ENCODE measurements at regions not wholly inside any gene's neighbourhood (a gene's known extent, or its start where the extent isn't known, plus 50 kb on each side); places are given as distances from the start of the nearest gene placed in this dataset.
"Not testable (repeated sequence)": the region's sequence is repeated elsewhere in the genome, so short reads cannot be mapped to it uniquely, and the experiment has no call there.

- DNase-seq: no peak
These were observed 399.8 kb downstream of the ADCYAP1 start for GRCh38 chr18:1304392-1304992.

GRCh38 chr18:1306641-1307040, 402.0 kb downstream of the ADCYAP1 start:
- no peak for DNase-seq

DNA sequence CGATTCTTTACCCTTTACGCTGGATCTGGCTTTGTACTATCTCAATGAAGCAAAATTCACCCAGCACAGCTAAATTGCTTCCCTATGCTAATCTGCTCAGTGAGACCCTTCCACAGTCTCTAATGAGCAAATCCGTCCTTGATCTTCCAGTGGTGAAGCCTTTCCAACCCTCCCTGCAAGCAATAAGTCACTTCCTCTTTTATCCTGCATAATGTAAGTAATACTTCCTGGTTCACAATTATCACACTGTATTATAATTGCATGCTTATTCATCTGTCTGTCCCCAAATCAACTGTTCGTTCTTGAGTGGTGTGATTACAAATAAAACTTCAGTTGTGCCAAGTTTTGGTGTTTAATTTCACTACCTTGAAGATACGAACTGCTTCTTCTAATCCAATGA, 404.0 kb downstream of the ADCYAP1 start:
- DNase-seq: no peak

GRCh38 chr18:1311376-1311775, 406.7 kb downstream of the ADCYAP1 start:
- DNase-seq: no peak

GRCh38 chr18:1335345-1335744, 430.7 kb downstream of the ADCYAP1 start:
- not testable (repeated sequence) for DNase-seq

- no peak for DNase-seq
These were observed 446.3 kb downstream of the ADCYAP1 start for GRCh38 chr18:1350931-1351450.

- DNase-seq: no peak
These were observed 448.4 kb downstream of the ADCYAP1 start for GRCh38 chr18:1353025-1353424.

- DNase-seq: no peak
These were observed 453.1 kb downstream of the ADCYAP1 start for GRCh38 chr18:1357724-1358123.

DNA sequence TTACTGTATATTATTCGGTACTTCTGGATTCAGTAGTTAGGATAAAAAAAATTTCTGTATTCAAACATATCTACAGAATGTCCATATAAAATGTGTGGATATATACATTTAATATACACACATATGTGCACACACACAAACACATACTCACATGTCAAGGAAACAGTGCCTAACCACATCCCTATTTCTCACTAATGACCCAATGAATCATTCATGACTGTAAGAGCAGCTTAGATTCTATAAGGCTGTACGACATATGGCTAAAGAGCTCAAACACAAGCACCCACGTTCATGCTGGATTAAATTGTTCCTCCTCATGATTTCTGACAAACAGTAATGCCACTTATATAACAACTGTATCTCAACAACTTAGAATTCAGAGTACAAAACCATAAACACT, 457.3 kb downstream of the ADCYAP1 start:
- no peak for DNase-seq

DNA sequence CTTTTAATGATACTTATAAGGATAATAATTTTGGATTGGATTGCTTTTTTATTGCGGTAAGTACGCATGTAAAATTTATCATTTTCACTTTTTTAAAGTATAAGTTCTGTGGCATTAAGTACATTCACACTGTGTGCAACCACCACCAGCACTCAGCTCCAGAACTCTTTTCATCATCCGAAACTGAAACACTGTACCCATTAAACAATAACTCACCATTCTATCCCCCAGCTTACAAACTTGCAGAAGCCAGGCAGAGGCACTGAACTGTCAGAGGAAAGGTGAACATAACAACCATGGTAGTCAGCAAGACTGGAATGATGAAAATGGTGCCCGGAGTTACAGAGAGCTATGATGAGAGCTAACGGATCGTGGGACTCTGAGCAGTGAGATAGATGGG, 465.9 kb downstream of the ADCYAP1 start:
- DNase-seq: no peak

- no peak for DNase-seq
These were observed 467.1 kb downstream of the ADCYAP1 start for GRCh38 chr18:1371724-1372123.

GRCh38 chr18:1383465-1383864, 478.8 kb downstream of the ADCYAP1 start:
- DNase-seq: no peak

- DNase-seq: not testable (repeated sequence)
These were observed 483.8 kb downstream of the ADCYAP1 start for GRCh38 chr18:1388468-1388867.

DNA sequence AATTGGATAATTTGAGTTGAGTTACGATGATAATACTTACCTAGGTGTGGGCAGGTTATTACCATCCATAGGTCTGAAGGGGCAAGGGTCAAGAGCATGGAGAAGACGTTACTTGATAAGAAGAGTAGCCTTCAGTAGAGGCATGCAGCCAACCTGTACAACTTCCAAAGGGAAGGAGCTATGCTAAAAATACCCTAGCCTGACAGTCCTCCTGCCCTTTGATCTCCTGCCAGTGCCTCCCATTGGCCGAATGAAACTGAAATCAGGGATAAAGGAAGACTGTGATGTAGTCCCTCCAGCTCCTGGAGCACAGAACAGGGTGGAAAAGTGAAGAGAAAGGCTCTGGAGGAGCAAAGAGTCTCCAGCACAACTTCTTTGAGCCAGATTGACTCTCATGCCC, 487.4 kb downstream of the ADCYAP1 start:
- no peak for DNase-seq

DNA sequence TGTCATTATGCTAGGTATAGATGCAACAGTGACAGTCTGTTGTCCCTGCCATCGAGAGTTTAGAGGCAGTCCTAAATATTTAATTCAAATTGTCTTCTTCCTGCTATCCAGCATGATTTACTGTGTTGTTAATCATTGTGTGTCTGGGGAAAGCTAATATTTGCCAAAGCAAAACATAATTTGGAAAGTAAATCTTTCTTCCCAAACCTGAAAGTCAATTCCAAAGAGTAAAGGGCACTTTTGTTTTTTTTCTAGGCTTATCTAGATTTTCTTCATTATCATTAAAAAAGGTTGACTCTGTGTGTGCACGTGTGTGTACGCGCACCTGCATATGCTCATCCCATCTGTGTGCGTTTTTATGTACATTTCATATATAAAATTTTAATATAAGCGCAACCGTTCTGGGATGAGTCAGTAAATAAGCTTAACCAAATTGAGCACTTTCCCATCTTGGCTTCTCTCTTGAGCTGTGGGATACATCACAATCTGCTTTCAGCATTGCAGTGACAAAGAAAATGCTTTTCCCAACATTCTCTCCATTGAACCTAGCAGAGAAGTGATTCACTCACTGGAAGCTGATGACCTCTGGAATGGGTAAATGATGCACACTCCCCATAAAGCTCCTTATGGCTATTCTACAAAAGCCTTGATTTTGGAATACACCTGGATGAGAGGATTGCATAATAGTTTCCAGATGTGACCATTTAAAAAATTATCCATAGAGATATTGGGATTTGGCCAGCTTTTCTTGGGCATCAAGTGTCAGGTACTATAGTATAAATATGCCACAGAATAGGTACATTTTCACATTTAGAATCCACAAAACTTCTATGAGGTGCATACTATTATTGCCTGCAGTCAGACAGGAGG, 488.4 kb downstream of the ADCYAP1 start:
- DNase-seq: no peak

- DNase-seq: no peak
These were observed 489.3 kb downstream of the ADCYAP1 start for GRCh38 chr18:1393929-1394328.

- no peak for DNase-seq
These were observed 489.8 kb downstream of the ADCYAP1 start for GRCh38 chr18:1394426-1394825.

GRCh38 chr18:1394966-1395365, 490.3 kb downstream of the ADCYAP1 start:
- no peak for DNase-seq

DNA sequence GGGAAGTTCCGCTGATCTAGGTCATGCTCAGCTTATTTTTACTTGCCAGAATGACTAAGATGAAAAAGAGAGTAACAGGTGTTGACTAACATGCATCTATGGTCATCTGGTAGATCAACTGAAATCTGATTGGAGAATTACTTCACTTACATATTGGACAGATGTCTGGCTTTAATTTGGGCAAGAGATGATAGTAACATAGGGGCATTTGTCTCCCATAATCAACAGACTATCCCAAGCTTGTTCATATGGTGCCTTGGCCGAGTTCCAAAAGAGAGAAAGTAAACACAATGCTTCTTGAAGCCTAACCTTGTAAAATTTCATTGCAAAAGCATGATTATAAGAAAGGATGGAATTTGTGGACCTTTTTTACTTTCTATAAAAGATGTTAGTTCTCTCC, 503.7 kb downstream of the ADCYAP1 start:
- no peak for DNase-seq

DNA sequence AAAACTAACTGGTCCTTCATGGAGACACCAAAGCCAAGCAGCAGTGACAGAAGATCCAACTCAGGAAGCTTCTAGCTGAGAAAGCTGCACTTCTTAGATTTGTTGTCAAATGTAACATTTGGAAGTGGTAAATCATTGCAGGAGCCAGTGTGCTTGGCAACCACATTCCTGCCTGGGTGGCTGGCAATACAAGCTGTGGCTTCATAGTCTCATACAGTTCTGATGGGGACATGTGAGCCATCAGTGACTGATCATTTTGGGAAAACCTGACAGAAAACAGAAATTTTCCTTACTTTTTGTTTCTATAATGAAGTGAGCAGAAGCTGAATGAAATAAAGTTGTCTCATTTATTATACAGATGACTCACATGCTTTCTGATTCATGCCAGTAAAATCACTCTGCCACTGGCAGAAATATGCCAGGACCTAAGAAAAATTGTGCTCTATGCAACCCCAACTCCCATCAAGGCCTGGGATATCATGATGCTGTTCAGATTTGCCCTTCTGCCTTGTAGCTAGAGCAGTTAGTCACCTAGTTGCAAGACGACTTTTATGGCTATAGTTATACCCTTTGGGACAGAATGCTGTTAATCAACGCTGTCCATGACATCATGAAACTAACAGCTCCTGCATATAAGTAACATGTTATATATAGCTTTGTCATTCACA, 508.1 kb downstream of the ADCYAP1 start:
- DNase-seq: no peak

GRCh38 chr18:1413323-1413675, 508.6 kb downstream of the ADCYAP1 start:
- no peak for DNase-seq

GRCh38 chr18:1416074-1416473, 511.4 kb downstream of the ADCYAP1 start:
- no peak for DNase-seq

DNA sequence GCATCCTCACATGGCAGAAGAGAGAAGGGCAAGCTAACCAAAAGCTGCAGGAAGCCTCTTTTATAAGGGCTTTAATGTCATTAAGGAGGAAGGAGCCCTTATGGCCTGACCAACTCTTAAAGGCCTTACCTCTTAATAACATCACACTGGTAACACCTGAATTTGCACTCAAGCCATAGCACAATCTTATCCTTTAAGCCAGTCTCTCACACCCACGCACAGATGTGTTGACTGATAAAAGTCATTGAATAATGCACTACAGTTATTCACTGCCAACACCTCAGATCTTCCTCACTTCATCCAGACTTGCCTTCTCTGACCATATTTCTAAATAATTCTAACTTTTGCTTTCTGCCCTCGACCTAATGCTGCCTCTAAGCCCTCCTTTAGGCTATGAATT, 516.8 kb downstream of the ADCYAP1 start:
- DNase-seq: no peak

DNA sequence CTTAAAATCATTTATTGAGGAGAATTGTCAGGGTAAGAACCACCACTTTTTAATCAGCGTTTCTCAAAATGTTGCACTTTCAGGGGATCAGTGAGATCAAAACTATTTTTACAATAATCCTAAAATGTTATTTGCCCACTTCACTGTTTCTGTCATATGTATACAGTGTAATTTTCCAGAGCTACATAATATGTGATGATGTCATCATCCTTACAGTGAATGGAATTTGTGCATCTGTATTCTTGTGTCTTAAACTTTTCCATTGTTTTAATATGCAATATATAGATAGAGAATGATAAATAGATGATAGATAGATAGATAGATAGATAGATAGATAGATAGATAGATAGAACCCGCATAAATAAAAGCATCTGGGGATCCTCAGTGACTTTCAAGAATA, 518.0 kb downstream of the ADCYAP1 start:
- DNase-seq: no peak
